Large intestine (tissue), 3 donors: ENCODE measurements at regions not wholly inside any gene's neighbourhood (a gene's known extent, or its start where the extent isn't known, plus 50 kb on each side); places are given as distances from the start of the nearest gene placed in this dataset.

Source experiments
- DNase-seq, 2 donors: peaks; one replicate each; pipeline versions ENCODE4 v3.0.0 to v3.0.0-alpha.2; 2013
- H3K27ac ChIP-seq: one replicate; pipeline ENCODE4 v1.5.1; 2013; ENCODE audit warnings: low read length
- H3K27me3 ChIP-seq: 2 replicates; pipeline ENCODE4 v1.6.1; 2013; ENCODE audit warnings: low read length; ENCODE audit not compliant: control insufficient read depth, insufficient read depth
- H3K36me3 ChIP-seq: 2 replicates; pipeline ENCODE4 v1.6.1; 2013; ENCODE audit warnings: low read length; ENCODE audit not compliant: control insufficient read depth, insufficient read depth
- H3K4me1 ChIP-seq: one replicate; pipeline ENCODE4 v1.6.1; 2013; ENCODE audit warnings: low read length; ENCODE audit not compliant: control insufficient read depth, insufficient read depth
- H3K4me3 ChIP-seq: one replicate; pipeline ENCODE4 v1.5.1; 2013; ENCODE audit warnings: low read length
- H3K9me3 ChIP-seq: one replicate; pipeline ENCODE4 v1.6.1; 2013; ENCODE audit warnings: mild to moderate bottlenecking, low read depth, low read length, moderate library complexity; ENCODE audit not compliant: control insufficient read depth
- WGBS: methylation state at CpG from one replicate; pipeline ENCODE4 v1.1.5; 2013; ENCODE audit warnings: low lambda C conversion rate; ENCODE audit not compliant: insufficient coverage; 5-methylcytosine and 5-hydroxymethylcytosine counted together

DNA sequence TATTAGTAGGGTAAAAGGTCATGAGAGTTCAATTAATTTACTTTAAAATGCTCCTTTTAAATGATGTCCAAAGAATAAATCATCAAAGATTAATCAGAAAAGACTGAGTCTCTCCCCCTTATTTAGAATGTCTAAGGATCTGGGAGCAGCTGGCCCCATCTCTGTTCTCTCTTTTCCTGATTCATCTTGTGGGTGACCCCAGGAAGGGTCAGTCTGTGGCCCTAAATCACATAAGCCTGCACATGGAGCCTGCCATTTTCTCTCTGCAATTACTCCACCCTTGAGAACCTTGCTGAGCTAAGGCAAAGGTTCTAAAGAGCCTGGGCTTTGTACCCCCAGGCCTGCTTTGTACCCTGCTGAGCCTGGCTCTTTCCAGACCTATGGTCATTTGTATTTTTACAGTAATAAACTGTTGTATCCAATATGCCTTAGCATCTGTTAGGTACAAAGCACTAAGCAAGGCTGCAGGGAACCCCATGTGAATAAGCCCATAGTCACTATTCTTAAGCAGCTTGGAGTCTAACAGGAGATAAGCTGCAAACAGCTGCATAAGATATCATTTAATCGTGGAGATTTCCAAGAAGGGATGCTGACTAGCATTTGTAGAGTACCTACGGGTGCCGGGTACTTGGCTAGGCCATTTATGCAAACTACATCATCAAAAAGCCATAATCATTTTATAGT is 431.0 kb upstream of the MARCKS start:
- H3K36me3 ChIP-seq, result no peaks in the 10 kb centered on the region
- H3K4me3 ChIP-seq, result no peak overlapping the region
- WGBS, result no CpG with 5 or more reads among the region's 3 CpGs
- H3K4me1 ChIP-seq, result no peaks in the 10 kb centered on the region
- no peaks in the 10 kb centered on the region for H3K9me3 ChIP-seq
- no peak for DNase-seq
- no peak overlapping the region for H3K27ac ChIP-seq
- no peaks in the 10 kb centered on the region for H3K27me3 ChIP-seq

- no peak overlapping the region for H3K27ac ChIP-seq
- H3K9me3 ChIP-seq, result no peaks in the 10 kb centered on the region
- DNase-seq, result peak; percentile 51 to 76
- no peaks in the 10 kb centered on the region for H3K36me3 ChIP-seq
- no peaks in the 10 kb centered on the region for H3K27me3 ChIP-seq
- WGBS, result 17% methylated on average over 2 of the region's 2 CpGs
- no peaks in the 10 kb centered on the region for H3K4me1 ChIP-seq
- H3K4me3 ChIP-seq, result no peak overlapping the region
Observed at GRCh38 chr6:113427617-113428016, 429.5 kb upstream of the MARCKS start.

- WGBS, result 100% methylated on average over 1 of the region's 4 CpGs
- H3K27me3 ChIP-seq, result no peaks in the 10 kb centered on the region
- no peak for DNase-seq
- peaks cover 6% of the 10 kb centered on the region for H3K4me1 ChIP-seq
- no peaks in the 10 kb centered on the region for H3K9me3 ChIP-seq
- H3K4me3 ChIP-seq, result no peak overlapping the region
- no peak overlapping the region for H3K27ac ChIP-seq
- H3K36me3 ChIP-seq, result no peaks in the 10 kb centered on the region
Observed at GRCh38 chr6:113428702-113429101, 428.4 kb upstream of the MARCKS start.

DNA sequence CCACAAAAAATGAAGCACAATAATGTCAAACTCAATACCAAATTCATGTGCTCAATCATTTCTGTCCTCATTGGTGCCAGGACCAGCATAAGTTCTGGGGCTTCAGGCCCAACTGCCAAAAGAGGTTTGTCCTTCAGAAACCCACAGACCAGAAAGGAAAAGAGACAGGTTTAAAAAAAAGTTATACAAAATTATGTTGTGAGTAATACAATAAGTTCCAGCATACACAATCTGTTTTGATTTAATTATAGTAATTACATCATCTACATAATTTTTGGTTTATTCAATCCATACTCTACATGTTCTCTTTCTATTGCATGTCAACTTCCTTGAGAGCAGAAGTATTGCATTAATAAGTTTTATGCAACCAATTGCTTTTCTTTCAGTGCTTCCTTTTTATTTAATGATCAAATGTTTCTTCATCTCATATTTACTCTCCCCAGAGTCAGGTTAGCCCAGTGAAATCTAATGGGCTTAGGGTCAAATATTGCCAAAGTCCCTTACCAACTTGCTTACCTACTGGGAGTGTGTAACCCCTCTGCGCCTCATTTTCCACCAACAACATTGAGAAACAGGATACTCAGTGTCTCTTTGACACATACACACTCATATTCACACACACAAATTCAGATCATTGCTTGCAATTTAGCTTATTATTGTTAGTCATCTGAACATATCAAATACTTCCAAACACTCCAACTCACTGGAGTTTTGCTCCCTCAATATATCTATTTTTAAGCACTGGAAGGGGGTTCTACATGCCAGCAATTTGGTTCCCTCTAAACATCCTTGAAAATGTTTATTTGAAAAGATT is 424.4 kb upstream of the MARCKS start:
- no CpG with 5 or more reads among the region's 1 CpG for WGBS
- Histone ChIP-seq H3K27me3 (no peaks in the 10 kb centered on the region), H3K9me3 (no peaks in the 10 kb centered on the region), H3K27ac (no peak overlapping the region), H3K36me3 (no peaks in the 10 kb centered on the region), H3K4me1 (peaks cover 10% of the 10 kb centered on the region), H3K4me3 (no peak overlapping the region)
- no peak for DNase-seq

DNA sequence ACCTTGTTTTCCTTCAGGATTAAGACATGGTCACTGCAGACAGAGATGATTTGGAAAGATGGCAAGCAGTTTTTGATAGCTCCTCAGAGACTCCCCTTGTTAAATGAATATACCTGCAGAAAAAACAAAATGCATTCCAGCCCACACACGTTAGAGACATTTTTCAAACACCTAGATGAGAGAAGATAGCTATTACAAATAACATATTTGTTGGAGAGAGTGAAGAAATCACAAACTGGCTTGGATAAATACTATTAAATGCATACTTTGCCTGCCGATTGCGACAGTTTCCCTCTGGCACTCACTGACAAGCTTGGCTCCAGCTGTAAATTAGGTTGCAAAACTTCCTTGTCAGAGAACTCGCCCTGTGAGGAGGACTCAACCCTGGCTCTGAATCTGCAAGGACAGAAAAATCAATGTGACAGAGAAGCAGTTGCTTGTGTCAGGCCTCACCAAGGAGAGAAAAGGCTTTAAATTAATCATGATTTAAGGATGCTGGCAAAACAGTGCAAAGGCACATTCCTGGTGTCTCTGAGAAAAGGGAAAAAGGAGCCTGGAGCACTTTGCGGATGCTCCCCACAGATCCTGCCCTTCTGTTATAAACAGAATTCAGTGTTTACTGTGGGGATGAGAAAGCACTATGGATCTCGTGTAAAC is 423.7 kb upstream of the MARCKS start:
- no peaks in the 10 kb centered on the region for H3K36me3 ChIP-seq
- no peaks in the 10 kb centered on the region for H3K9me3 ChIP-seq
- 20% methylated on average over 1 of the region's 6 CpGs for WGBS
- peak; percentile 77 to 82 for DNase-seq
- peaks cover 10% of the 10 kb centered on the region for H3K4me1 ChIP-seq
- peak overlapping the region; percentile 30 for H3K27ac ChIP-seq
- H3K4me3 ChIP-seq, result no peak overlapping the region
- H3K27me3 ChIP-seq, result no peaks in the 10 kb centered on the region

DNA sequence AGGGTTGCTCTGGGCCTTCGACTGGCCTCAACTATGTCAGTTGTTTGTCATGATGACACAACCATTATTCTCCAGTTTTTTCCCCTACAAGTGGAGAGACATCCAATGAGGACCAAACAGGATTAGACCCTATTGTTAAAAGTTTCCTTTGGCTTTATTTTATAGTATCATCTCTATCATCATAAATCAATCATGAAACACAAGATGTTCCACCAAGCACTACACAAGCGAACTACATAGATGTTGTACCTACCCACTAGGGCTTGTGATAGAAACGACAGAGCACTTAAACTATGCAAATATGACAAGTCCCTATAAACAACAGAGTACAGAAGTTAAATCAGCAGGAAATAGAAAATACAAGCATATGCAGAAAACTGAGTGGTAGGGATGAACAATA is 422.5 kb upstream of the MARCKS start:
- Histone ChIP-seq H3K27ac (no peak overlapping the region), H3K4me3 (no peak overlapping the region), H3K4me1 (peaks cover 10% of the 10 kb centered on the region), H3K27me3 (no peaks in the 10 kb centered on the region), H3K9me3 (no peaks in the 10 kb centered on the region), H3K36me3 (no peaks in the 10 kb centered on the region)
- WGBS, result no CpG with 5 or more reads among the region's 3 CpGs
- DNase-seq, result no peak

DNA sequence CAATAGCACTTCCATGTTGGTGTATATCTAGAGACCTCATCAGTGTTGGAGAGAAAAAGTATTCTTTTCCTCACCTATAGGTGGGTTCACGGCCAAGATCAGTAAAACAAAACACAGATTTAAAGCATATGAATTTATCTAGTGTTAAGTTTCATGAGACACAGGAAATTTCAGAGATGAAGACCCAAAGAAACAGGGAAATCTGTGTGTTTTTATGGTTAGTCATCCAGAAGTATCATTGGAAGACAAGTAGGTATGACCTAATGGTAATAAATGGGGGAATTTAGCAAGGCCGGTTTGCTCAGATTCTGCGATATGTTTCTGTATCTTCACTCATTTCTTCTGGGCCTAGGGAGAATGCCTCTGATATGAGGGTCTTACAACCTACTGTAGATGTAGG is 419.6 kb upstream of the MARCKS start:
- Histone ChIP-seq H3K27me3 (no peaks in the 10 kb centered on the region), H3K4me3 (no peak overlapping the region), H3K36me3 (no peaks in the 10 kb centered on the region), H3K9me3 (no peaks in the 10 kb centered on the region), H3K27ac (no peak overlapping the region), H3K4me1 (peaks cover 10% of the 10 kb centered on the region)
- no peak for DNase-seq
- WGBS, result 100% methylated on average over 1 of the region's 3 CpGs

- no peak overlapping the region for H3K4me3 ChIP-seq
- H3K4me1 ChIP-seq, result no peaks in the 10 kb centered on the region
- no peak for DNase-seq
- H3K27ac ChIP-seq, result no peak overlapping the region
- H3K36me3 ChIP-seq, result no peaks in the 10 kb centered on the region
- 93% methylated on average over 3 of the region's 7 CpGs for WGBS
- no peaks in the 10 kb centered on the region for H3K27me3 ChIP-seq
- H3K9me3 ChIP-seq, result no peaks in the 10 kb centered on the region
Observed at GRCh38 chr6:113439866-113440265, 417.3 kb upstream of the MARCKS start.

DNA sequence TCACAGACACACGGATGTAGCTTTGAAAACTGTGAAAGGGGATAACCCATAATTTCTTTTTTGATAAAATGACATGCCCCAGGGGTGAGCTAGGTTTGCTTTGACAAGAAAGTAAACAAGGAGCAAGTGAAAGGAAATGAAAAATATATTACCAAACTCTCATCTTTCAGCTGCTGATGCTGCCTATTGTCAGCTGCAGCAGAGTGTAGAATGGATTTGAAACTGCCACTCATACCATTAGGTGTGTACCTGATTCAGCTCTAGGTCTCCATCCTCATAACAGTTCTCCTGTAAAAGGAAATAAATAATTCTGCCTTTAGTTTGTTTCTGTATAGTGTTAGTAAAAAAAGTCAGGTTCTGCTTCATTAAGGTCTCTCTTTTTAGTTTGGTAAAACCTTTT is 415.1 kb upstream of the MARCKS start:
- no peak overlapping the region for H3K27ac ChIP-seq
- DNase-seq, result no peak
- whole genome bisulfite sequencing, result no CpG with 5 or more reads among the region's 1 CpG
- no peaks in the 10 kb centered on the region for H3K36me3 ChIP-seq
- H3K4me3 ChIP-seq, result no peak overlapping the region
- H3K4me1 ChIP-seq, result no peaks in the 10 kb centered on the region
- no peaks in the 10 kb centered on the region for H3K27me3 ChIP-seq
- H3K9me3 ChIP-seq, result no peaks in the 10 kb centered on the region

GRCh38 chr6:113445201-113445600 is 411.9 kb upstream of the MARCKS start:
- Histone ChIP-seq H3K4me3 (no peak overlapping the region), H3K36me3 (no peaks in the 10 kb centered on the region), H3K4me1 (no peaks in the 10 kb centered on the region), H3K9me3 (no peaks in the 10 kb centered on the region), H3K27ac (no peak overlapping the region), H3K27me3 (no peaks in the 10 kb centered on the region)
- no CpG with 5 or more reads among the region's 3 CpGs for WGBS
- no peak for DNase-seq
